Keratinocyte (primary cell): ENCODE measurements at regions not wholly inside any gene's neighbourhood (a gene's known extent, or its start where the extent isn't known, plus 50 kb on each side); places are given as distances from the start of the nearest gene placed in this dataset.

Experiments
- DNase-seq: peaks from one replicate; pipeline ENCODE4 v3.0.0-alpha.2; 2011; ENCODE audit warnings: low read depth, missing footprints, low spot score
- FAIRE-seq: peaks from 2 replicates; lab custom pipeline; 2011; peaks lifted over from hg19 to GRCh38; lab: Jason Lieb, UNC
- H2AFZ ChIP-seq: 2 replicates; pipeline ENCODE4 v1.6.0; 2012; ENCODE audit warnings: low read length, control low read depth, inconsistent platforms; ENCODE audit not compliant: control insufficient read depth
- H3K27ac ChIP-seq: 2 replicates; pipeline ENCODE4 v1.5.1; 2011; ENCODE audit warnings: low read length; ENCODE audit not compliant: control insufficient read depth, insufficient read depth
- H3K27me3 ChIP-seq: 3 replicates; pipeline ENCODE4 v1.6.0; 2011; ENCODE audit warnings: low read length; ENCODE audit not compliant: control insufficient read depth, insufficient read depth; ENCODE audit errors: extremely low read depth
- H3K36me3 ChIP-seq, 2 experiments: 2 replicates in 1 of 2; 3 replicates in 1 of 2; pipeline ENCODE4 v1.5.1; 2011; ENCODE audit warnings: low read length in 2 of 2, mild to moderate bottlenecking in 1 of 2; ENCODE audit not compliant: control insufficient read depth in 2 of 2, insufficient read depth in 2 of 2; ENCODE audit errors: extremely low read depth in 1 of 2
- H3K4me1 ChIP-seq: 3 replicates; pipeline ENCODE4 v1.5.1; 2011; ENCODE audit warnings: low read length; ENCODE audit not compliant: control insufficient read depth, insufficient read depth; ENCODE audit errors: extremely low read depth
- H3K4me2 ChIP-seq: 3 replicates; pipeline ENCODE4 v1.6.0; 2011; ENCODE audit warnings: low read depth, low read length; ENCODE audit not compliant: control insufficient read depth, insufficient read depth; ENCODE audit errors: extremely low read depth
- H3K4me3 ChIP-seq, 3 experiments: fragments of 200-600 bp in 1 of 3; sonication (generic) in 1 of 3; 2 replicates in 2 of 3; 3 replicates in 1 of 3; pipeline ENCODE4 v1.5.1; 2011 to 2016; ENCODE audit warnings: low read length in 3 of 3, mild to moderate bottlenecking in 3 of 3, control low read depth in 2 of 3, inconsistent platforms in 1 of 3, low read depth in 1 of 3, mixed read lengths in 1 of 3, mixed run types in 1 of 3, moderate library complexity in 1 of 3; ENCODE audit not compliant: control insufficient read depth in 2 of 3, insufficient read depth in 2 of 3; ENCODE audit errors: extremely low read depth in 1 of 3
- H3K79me2 ChIP-seq: 2 replicates; pipeline ENCODE4 v1.6.0; 2012; ENCODE audit warnings: low read length; ENCODE audit not compliant: control insufficient read depth, insufficient read depth
- H3K9ac ChIP-seq: 3 replicates; pipeline ENCODE4 v1.6.0; 2011; ENCODE audit warnings: low read length; ENCODE audit not compliant: control insufficient read depth, insufficient read depth; ENCODE audit errors: extremely low read depth
- H3K9me1 ChIP-seq: 3 replicates; pipeline ENCODE4 v1.6.0; 2011; ENCODE audit warnings: low read length; ENCODE audit not compliant: control insufficient read depth, insufficient read depth; ENCODE audit errors: extremely low read depth
- H3K9me3 ChIP-seq: 2 replicates; pipeline ENCODE4 v1.5.1; 2012; ENCODE audit warnings: low read depth, low read length; ENCODE audit not compliant: control insufficient read depth
- H4K20me1 ChIP-seq: 3 replicates; pipeline ENCODE4 v1.6.0; 2011; ENCODE audit warnings: low read length; ENCODE audit not compliant: control insufficient read depth, insufficient read depth; ENCODE audit errors: extremely low read depth
- CTCF ChIP-seq, 3 experiments: IDR thresholded peaks in 1 of 3; conservative IDR thresholded peaks in 1 of 3; optimal IDR thresholded peaks in 1 of 3; 2 replicates in 2 of 3; 3 replicates in 1 of 3; pipeline versions ENCODE3 to v1.5.1; 2011; ENCODE audit warnings: low read length in 3 of 3, mild to moderate bottlenecking in 3 of 3, moderate library complexity in 2 of 3, control low read depth in 1 of 3, inconsistent platforms in 1 of 3; ENCODE audit not compliant: insufficient read depth in 2 of 3; ENCODE audit errors: extremely low read depth in 1 of 3
- EZH2 ChIP-seq: IDR thresholded peaks from one replicate; pipeline ENCODE4 v1.6.1; 2012; ENCODE audit warnings: inconsistent platforms, mild to moderate bottlenecking, low read length, moderate library complexity
- dilution Hi-C: fragments of 300-500 bp; cut with MboI; formaldehyde crosslinking; loops from one replicate; pipeline ENCODE4 v1.7.0; 2020; ENCODE audit warnings: low sequenced_read_pairs; ENCODE audit not compliant: extremely low pct_ligation_motif_present

DNA sequence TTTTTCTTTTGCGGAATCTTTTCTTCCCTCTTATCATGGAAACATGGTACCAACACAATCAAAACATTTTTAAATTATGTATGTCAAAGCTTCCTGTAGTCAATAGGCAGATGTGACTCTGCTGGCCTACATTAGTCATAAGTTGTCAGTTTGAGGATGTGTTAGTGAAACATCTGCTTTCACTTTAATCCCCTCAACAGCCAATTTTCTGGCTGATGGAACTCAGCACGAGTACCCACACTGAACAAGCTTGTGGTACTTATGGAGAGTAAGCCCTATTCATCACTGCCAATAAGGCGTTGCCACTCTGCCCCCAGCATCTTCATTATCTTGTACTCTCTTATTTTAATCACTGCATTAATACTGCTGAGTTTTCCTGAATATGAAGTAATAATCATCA lies 1034.4 kb downstream of the CDH9 start:
- Histone ChIP-seq H2AFZ (no peak overlapping the region), H3K9me1 (no peaks in the 10 kb centered on the region), H3K36me3 (no peaks in the 10 kb centered on the region), H3K27ac (no peak overlapping the region), H3K27me3 (no peaks in the 10 kb centered on the region), H3K9me3 (no peaks in the 10 kb centered on the region), H3K4me1 (no peaks in the 10 kb centered on the region), H4K20me1 (no peaks in the 10 kb centered on the region), H3K4me3 (no peak overlapping the region), H3K79me2 (no peaks in the 10 kb centered on the region), H3K4me2 (no peak overlapping the region), H3K9ac (no peak overlapping the region)
- dilution Hi-C loops, result no loop called here
- TF ChIP-seq EZH2 (no peak), CTCF (optimal IDR thresholded peaks at IDR 0.05 in 1 of 3, IDR thresholded peaks at IDR 0.05 in 1 of 3, conservative IDR thresholded peaks at IDR 0.05 in 1 of 3; ENCODE audit: extremely low read depth in 1 of 3, insufficient read depth in 2 of 3, low read length in 3 of 3) (no peak)
- DNase-seq (no peak), FAIRE-seq (no peak)

DNA sequence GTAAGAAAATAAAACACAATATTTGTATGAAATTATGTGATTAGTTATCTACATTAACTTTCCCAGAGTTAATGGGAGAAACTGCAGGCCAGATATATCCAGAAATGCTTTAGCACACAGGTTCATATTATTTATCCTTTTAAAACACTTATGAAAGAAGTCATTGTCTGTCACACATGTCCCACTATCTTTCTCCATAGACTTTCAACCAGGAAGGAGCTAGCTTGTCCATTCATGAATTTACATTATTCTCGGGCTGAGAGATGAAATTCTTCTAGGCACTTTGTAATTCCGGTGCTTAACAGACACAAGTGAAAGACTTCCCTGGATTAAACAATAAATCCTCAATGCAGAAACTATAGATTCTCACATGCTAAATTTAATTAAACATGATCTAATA lies 1043.2 kb downstream of the CDH9 start:
- H3K9ac ChIP-seq, result no peak overlapping the region
- TF ChIP-seq EZH2 (no peak), CTCF (optimal IDR thresholded peaks at IDR 0.05 in 1 of 3, IDR thresholded peaks at IDR 0.05 in 1 of 3, conservative IDR thresholded peaks at IDR 0.05 in 1 of 3; ENCODE audit: extremely low read depth in 1 of 3, insufficient read depth in 2 of 3, low read length in 3 of 3) (no peak)
- H3K27ac ChIP-seq, result no peak overlapping the region
- H2AFZ ChIP-seq, result no peak overlapping the region
- dilution Hi-C loops, result no loop called here
- no peaks in the 10 kb centered on the region for H3K9me3 ChIP-seq
- DNase-seq (no peak), FAIRE-seq (no peak)
- no peaks in the 10 kb centered on the region for H3K9me1 ChIP-seq
- H3K4me2 ChIP-seq, result no peak overlapping the region
- H3K79me2 ChIP-seq, result no peaks in the 10 kb centered on the region
- no peaks in the 10 kb centered on the region for H3K36me3 ChIP-seq
- no peaks in the 10 kb centered on the region for H4K20me1 ChIP-seq
- H3K4me1 ChIP-seq, result no peaks in the 10 kb centered on the region
- no peaks in the 10 kb centered on the region for H3K27me3 ChIP-seq
- H3K4me3 ChIP-seq, result no peak overlapping the region
